Gastrocnemius medialis (tissue), 4 donors: ENCODE measurements at regions not wholly inside any gene's neighbourhood (a gene's known extent, or its start where the extent isn't known, plus 50 kb on each side); places are given as distances from the start of the nearest gene placed in this dataset.

ENCODE experiments used
- ATAC-seq, 2 donors: fragments of 150-250 bp; one replicate each; pipeline ENCODE4 v1.9.1; 2016
- DNase-seq, 2 donors: peaks; one replicate each; pipeline ENCODE4 v3.0.0-alpha.2; 2019
- H3K27ac ChIP-seq, 4 donors: fragments of 200-600 bp; sonication (generic); 1 replicate in 1 of 4; 2 replicates in 3 of 4; pipeline ENCODE4 v1.5.1; 2016 to 2018; ENCODE audit warnings: mild to moderate bottlenecking in 2 of 4, moderate library complexity in 1 of 4
- H3K27me3 ChIP-seq, 3 donors: fragments of 200-600 bp; sonication (generic) in 2 of 3; 1 replicate in 1 of 3; 2 replicates in 2 of 3; pipeline versions ENCODE4 v1.5.1 to v1.6.0; 2016 to 2019; ENCODE audit warnings: mild to moderate bottlenecking in 1 of 3, moderate library complexity in 1 of 3
- H3K36me3 ChIP-seq, 2 donors: fragments of 200-600 bp; sonication (generic) in 1 of 2; one replicate each; pipeline ENCODE4 v1.5.1; 2017 to 2018
- H3K4me1 ChIP-seq, 2 donors: fragments of 200-600 bp; sonication (generic) in 1 of 2; one replicate each; pipeline ENCODE4 v1.5.1; 2016 to 2017; ENCODE audit warnings: mild to moderate bottlenecking in 2 of 2
- H3K4me3 ChIP-seq, 4 donors: fragments of 200-600 bp; sonication (generic) in 3 of 4; 1 replicate in 1 of 4; 2 replicates in 3 of 4; pipeline ENCODE4 v1.5.1; 2016 to 2019; ENCODE audit warnings: mild to moderate bottlenecking in 2 of 4
- H3K9me3 ChIP-seq, 3 donors: fragments of 200-600 bp; sonication (generic) in 2 of 3; 1 replicate in 1 of 3; 2 replicates in 2 of 3; pipeline ENCODE4 v1.5.1; 2016 to 2019
- POLR2A ChIP-seq, 2 donors: fragments of 450-650 bp; IDR thresholded peaks; one replicate each; pipeline ENCODE4 v1.6.1; 2017; ENCODE audit warnings: antibody characterized with exemption in 2 of 2, mild to moderate bottlenecking in 2 of 2, moderate library complexity in 2 of 2
- in situ Hi-C, 4 donors: fragments of 200-750 bp; cut with MboI; loops; one replicate each; pipeline versions ENCODE4 v1.15.0 to v1.8.0; 2017; ENCODE audit warnings: low sequenced_read_pairs in 4 of 4
- intact Hi-C: fragments of 100-400 bp; cut with DNase I; formaldehyde crosslinking; loops from one replicate; pipeline ENCODE4 v1.15.1; 2023; ENCODE audit warnings: low total_unique reads
- TF ChIP-seq, protein P1 (sequence below), 5 experiments: fragments of 450-650 bp in 3 of 5; fragments of 200-600 bp in 2 of 5; sonication (generic) in 2 of 5; IDR thresholded peaks in 4 of 5; conservative IDR thresholded peaks in 1 of 5; 1 replicate in 4 of 5; 2 replicates in 1 of 5; pipeline ENCODE4 v1.5.1; 2016 to 2019; ENCODE audit warnings: antibody characterized with exemption in 5 of 5, mild to moderate bottlenecking in 3 of 5, moderate library complexity in 3 of 5

DNA sequence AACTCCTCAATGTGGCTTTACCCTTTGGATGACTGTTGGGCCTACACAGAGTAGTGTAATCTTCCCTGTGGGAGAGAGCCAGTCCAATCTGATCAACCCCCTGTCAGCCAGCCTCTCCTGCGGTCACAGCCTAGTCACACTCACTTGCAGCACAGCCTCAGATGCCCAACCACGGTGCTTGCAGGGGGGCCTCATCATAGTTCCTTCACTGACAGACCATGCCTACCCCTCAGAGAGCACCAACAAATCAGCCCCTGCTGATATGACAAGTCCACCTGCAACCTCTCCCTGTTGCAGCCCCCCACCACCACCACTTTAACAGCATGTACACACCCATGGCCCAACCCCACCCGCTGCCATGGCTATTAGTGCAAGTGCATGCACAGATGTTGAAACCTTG lies 146.8 kb downstream of the HMGN5 start:
- H3K9me3 ChIP-seq: no peaks in the 10 kb centered on the region
- DNase-seq (no peak), ATAC-seq (no peak)
- in situ Hi-C loops (loop anchor here in 1 of 4 donors (25.0 kb wide), 1 partner anchor 107 kb away; no protein-coding TSS in a partner anchor), intact Hi-C loops (no loop called here)
- no peak overlapping the region for H3K27ac ChIP-seq
- TF ChIP-seq, protein P1, sequence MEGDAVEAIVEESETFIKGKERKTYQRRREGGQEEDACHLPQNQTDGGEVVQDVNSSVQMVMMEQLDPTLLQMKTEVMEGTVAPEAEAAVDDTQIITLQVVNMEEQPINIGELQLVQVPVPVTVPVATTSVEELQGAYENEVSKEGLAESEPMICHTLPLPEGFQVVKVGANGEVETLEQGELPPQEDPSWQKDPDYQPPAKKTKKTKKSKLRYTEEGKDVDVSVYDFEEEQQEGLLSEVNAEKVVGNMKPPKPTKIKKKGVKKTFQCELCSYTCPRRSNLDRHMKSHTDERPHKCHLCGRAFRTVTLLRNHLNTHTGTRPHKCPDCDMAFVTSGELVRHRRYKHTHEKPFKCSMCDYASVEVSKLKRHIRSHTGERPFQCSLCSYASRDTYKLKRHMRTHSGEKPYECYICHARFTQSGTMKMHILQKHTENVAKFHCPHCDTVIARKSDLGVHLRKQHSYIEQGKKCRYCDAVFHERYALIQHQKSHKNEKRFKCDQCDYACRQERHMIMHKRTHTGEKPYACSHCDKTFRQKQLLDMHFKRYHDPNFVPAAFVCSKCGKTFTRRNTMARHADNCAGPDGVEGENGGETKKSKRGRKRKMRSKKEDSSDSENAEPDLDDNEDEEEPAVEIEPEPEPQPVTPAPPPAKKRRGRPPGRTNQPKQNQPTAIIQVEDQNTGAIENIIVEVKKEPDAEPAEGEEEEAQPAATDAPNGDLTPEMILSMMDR (IDR thresholded peaks at IDR 0.05 in 4 of 5, conservative IDR thresholded peaks at IDR 0.05 in 1 of 5): no peak
- no peak for TF ChIP-seq POLR2A (IDR thresholded peaks at IDR 0.05)
- H3K4me1 ChIP-seq: no peaks in the 10 kb centered on the region
- H3K4me3 ChIP-seq: no peak overlapping the region
- H3K36me3 ChIP-seq: no peaks in the 10 kb centered on the region
- H3K27me3 ChIP-seq: no peaks in the 10 kb centered on the region

DNA sequence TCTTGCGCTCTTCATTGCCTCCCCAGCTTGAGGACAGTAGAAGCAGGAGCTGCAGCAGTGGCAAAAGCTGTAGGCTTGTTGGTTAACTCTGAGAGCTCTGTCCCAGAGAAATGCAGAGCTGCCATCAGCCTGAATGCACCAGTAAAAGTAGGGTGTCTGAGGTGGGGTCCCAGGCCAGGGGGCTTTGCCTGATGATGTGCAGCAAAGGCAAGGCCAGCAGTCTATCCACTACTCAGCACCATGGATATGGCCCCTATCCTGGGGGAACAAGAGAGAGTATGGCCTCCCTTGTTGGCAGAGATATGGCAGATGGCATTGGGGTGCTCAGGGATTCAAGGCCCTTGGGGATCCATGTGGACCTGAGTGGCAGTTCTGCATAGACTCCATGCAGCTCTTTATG lies 180.2 kb downstream of the HMGN5 start:
- Histone ChIP-seq H3K4me1 (no peaks in the 10 kb centered on the region), H3K36me3 (no peaks in the 10 kb centered on the region), H3K9me3 (no peaks in the 10 kb centered on the region), H3K27ac (no peak overlapping the region), H3K4me3 (no peak overlapping the region), H3K27me3 (no peaks in the 10 kb centered on the region)
- intact Hi-C loops: no loop called here
- in situ Hi-C loops: no loop called here
- DNase-seq (no peak), ATAC-seq (no peak)
- TF ChIP-seq, protein P1 (IDR thresholded peaks at IDR 0.05 in 4 of 5, conservative IDR thresholded peaks at IDR 0.05 in 1 of 5): no peak
- no peak for TF ChIP-seq POLR2A (IDR thresholded peaks at IDR 0.05)

DNA sequence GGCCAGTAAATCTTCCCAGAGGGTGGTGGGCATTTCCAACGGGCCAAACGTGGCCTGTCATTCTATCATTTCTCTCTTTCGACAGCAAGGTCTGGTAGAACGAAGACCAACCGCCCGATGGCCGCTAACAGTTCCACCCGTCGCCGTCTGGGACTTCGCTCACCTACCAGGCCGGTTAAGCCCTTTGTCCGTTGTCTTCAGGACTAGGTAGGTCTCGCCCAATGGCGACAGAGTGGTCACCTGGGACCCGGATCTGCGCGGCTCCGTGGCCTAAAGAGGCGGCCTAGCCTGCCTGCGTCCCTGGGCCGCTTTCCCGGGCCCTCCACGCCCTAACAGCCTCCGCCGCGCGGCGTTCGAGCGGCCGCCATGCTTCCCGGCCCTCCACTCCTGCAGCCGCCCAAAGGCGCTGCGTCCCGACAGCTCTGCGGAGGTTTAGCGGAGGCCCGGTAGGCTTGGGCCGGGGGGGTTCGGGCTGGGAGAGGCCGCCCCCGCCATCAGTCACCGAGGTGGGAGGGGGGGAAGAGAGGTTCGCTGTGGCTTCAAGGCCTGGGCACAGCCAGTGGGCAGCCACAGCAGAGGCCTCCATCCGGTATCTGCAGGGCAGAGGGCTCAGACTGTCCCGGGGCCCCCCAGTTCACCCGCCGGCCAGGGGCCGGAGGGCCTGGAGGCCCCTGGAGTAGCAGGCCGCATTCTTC lies 194.0 kb upstream of the BRWD3 start:
- H3K36me3 ChIP-seq: no peaks in the 10 kb centered on the region
- ATAC-seq (no peak), DNase-seq (no peak)
- no peaks in the 10 kb centered on the region for H3K27me3 ChIP-seq
- H3K4me3 ChIP-seq: no peak overlapping the region
- in situ Hi-C loops (no loop called here), intact Hi-C loops (no loop called here)
- H3K27ac ChIP-seq: no peak overlapping the region
- TF ChIP-seq POLR2A (IDR thresholded peaks at IDR 0.05): no peak
- TF ChIP-seq, protein P1 (IDR thresholded peaks at IDR 0.05 in 4 of 5, conservative IDR thresholded peaks at IDR 0.05 in 1 of 5): no peak
- no peaks in the 10 kb centered on the region for H3K4me1 ChIP-seq
- no peaks in the 10 kb centered on the region for H3K9me3 ChIP-seq

DNA sequence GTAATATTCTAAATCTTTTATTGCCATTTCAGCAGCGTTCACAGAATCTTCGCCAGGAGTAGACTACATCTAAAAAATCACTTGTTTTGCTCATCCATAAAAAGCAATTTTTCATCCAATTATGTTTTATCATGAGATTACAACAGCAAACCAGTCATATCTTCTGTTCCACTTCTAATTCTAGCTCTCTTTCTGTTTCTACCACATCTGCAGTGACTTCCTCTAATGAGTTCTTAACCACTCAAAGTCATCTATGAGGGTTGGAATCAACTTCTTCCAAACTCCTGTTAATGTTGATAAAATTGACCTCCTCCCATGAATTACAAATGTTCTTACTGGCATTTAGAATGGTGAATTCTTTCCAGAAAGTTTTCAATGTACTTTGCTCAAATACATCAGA lies 174.4 kb upstream of the BRWD3 start:
- DNase-seq: no peak
- no peak for ATAC-seq
- Histone ChIP-seq H3K36me3 (no peaks in the 10 kb centered on the region), H3K27me3 (no peaks in the 10 kb centered on the region), H3K4me1 (no peaks in the 10 kb centered on the region), H3K4me3 (no peak overlapping the region), H3K27ac (no peak overlapping the region), H3K9me3 (no peaks in the 10 kb centered on the region)
- in situ Hi-C loops: no loop called here
- intact Hi-C loops: no loop called here
- no peak for TF ChIP-seq POLR2A (IDR thresholded peaks at IDR 0.05)
- TF ChIP-seq, protein P1 (IDR thresholded peaks at IDR 0.05 in 4 of 5, conservative IDR thresholded peaks at IDR 0.05 in 1 of 5): no peak
